Lower leg skin (tissue), 4 donors: ENCODE measurements at regions not wholly inside any gene's neighbourhood (a gene's known extent, or its start where the extent isn't known, plus 50 kb on each side); places are given as distances from the start of the nearest gene placed in this dataset.

Experiments used
- DNase-seq, 2 donors: peaks; one replicate each; pipeline ENCODE4 v3.0.0-alpha.2; 2019; ENCODE audit warnings: low spot score in 2 of 2
- H3K4me3 ChIP-seq: fragments of 200-600 bp; sonication (generic); 2 replicates; pipeline ENCODE4 v1.5.1; 2017; ENCODE audit warnings: mild to moderate bottlenecking, low read depth; ENCODE audit not compliant: poor library complexity, severe bottlenecking
- CTCF ChIP-seq, 3 donors: fragments of 450-650 bp; IDR thresholded peaks; one replicate each; pipeline ENCODE4 v1.5.1; 2016; ENCODE audit warnings: antibody characterized with exemption in 3 of 3, mild to moderate bottlenecking in 3 of 3, moderate library complexity in 2 of 3
- POLR2A ChIP-seq, 2 donors: fragments of 450-650 bp; IDR thresholded peaks; one replicate each; pipeline ENCODE4 v1.6.1; 2016 to 2017; ENCODE audit warnings: antibody characterized with exemption in 2 of 2, mild to moderate bottlenecking in 1 of 2, moderate library complexity in 1 of 2
- WGBS, 2 donors: methylation state at CpG; one replicate each; pipeline ENCODE4 v1.1.5; 2018; 5-methylcytosine and 5-hydroxymethylcytosine counted together
- intact Hi-C: fragments of 100-400 bp; cut with DNase I; formaldehyde crosslinking; loops from one replicate; pipeline ENCODE4 v1.15.0; 2023; ENCODE audit warnings: low total_unique reads

GRCh38 chr6:163940705-163941623 is 526.4 kb downstream of the QKI start:
- no peak for DNase-seq
- intact Hi-C loops, result no loop called here
- TF ChIP-seq POLR2A (IDR thresholded peaks at IDR 0.05) (no peak), CTCF (IDR thresholded peaks at IDR 0.05) (no peak)
- WGBS, 2 donors, result 58 to 62% methylated on average over 10 of the region's 10 CpGs
- no peak overlapping the region for H3K4me3 ChIP-seq

- intact Hi-C loops, result no loop called here
- WGBS, 2 donors, result 90 to 92% methylated on average over 4 of the region's 4 CpGs
- TF ChIP-seq POLR2A (IDR thresholded peaks at IDR 0.05) (no peak), CTCF (IDR thresholded peaks at IDR 0.05) (no peak)
Observed at GRCh38 chr6:163937071-163937470, 522.6 kb downstream of the QKI start.

GRCh38 chr6:163935158-163935762 is 520.7 kb downstream of the QKI start:
- intact Hi-C loops, result no loop called here
- 62 to 66% methylated on average over 6 of the region's 6 CpGs for WGBS, 2 donors
- TF ChIP-seq POLR2A (IDR thresholded peaks at IDR 0.05) (no peak), CTCF (IDR thresholded peaks at IDR 0.05) (no peak)
- DNase-seq, result no peak
- H3K4me3 ChIP-seq, result no peak overlapping the region

More at GRCh38 chr6:163937071-163937470, 522.6 kb downstream of the QKI start:
- H3K4me3 ChIP-seq, result no peak overlapping the region
- DNase-seq, result no peak

GRCh38 chr6:163930012-163930411 is 515.5 kb downstream of the QKI start:
- WGBS, 2 donors, result 59% methylated on average over 6 of the region's 6 CpGs
- no peak for TF ChIP-seq CTCF (IDR thresholded peaks at IDR 0.05)
- TF ChIP-seq POLR2A (IDR thresholded peaks at IDR 0.05), result no peak
- intact Hi-C loops, result no loop called here

GRCh38 chr6:163929538-163929937 is 515.0 kb downstream of the QKI start:
- DNase-seq, result no peak
- TF ChIP-seq POLR2A (IDR thresholded peaks at IDR 0.05) (no peak), CTCF (IDR thresholded peaks at IDR 0.05) (no peak)
- H3K4me3 ChIP-seq, result no peak overlapping the region
- WGBS, 2 donors, result 87 to 93% methylated on average over 3 of the region's 3 CpGs
- intact Hi-C loops, result no loop called here

More at GRCh38 chr6:163930012-163930411, 515.5 kb downstream of the QKI start:
- no peak for DNase-seq
- H3K4me3 ChIP-seq, result no peak overlapping the region
